Keratinocyte (primary cell): ENCODE measurements at regions not wholly inside any gene's neighbourhood (a gene's known extent, or its start where the extent isn't known, plus 50 kb on each side); places are given as distances from the start of the nearest gene placed in this dataset.

ENCODE experiments used
- DNase-seq: peaks from one replicate; pipeline ENCODE4 v3.0.0-alpha.2; 2011; ENCODE audit warnings: low read depth, missing footprints, low spot score
- FAIRE-seq: peaks from 2 replicates; lab custom pipeline; 2011; peaks lifted over from hg19 to GRCh38; lab: Jason Lieb, UNC
- H2AFZ ChIP-seq: 2 replicates; pipeline ENCODE4 v1.6.0; 2012; ENCODE audit warnings: low read length, control low read depth, inconsistent platforms; ENCODE audit not compliant: control insufficient read depth
- H3K27ac ChIP-seq: 2 replicates; pipeline ENCODE4 v1.5.1; 2011; ENCODE audit warnings: low read length; ENCODE audit not compliant: control insufficient read depth, insufficient read depth
- H3K27me3 ChIP-seq: 3 replicates; pipeline ENCODE4 v1.6.0; 2011; ENCODE audit warnings: low read length; ENCODE audit not compliant: control insufficient read depth, insufficient read depth; ENCODE audit errors: extremely low read depth
- H3K36me3 ChIP-seq, 2 experiments: 2 replicates in 1 of 2; 3 replicates in 1 of 2; pipeline ENCODE4 v1.5.1; 2011; ENCODE audit warnings: low read length in 2 of 2, mild to moderate bottlenecking in 1 of 2; ENCODE audit not compliant: control insufficient read depth in 2 of 2, insufficient read depth in 2 of 2; ENCODE audit errors: extremely low read depth in 1 of 2
- H3K4me1 ChIP-seq: 3 replicates; pipeline ENCODE4 v1.5.1; 2011; ENCODE audit warnings: low read length; ENCODE audit not compliant: control insufficient read depth, insufficient read depth; ENCODE audit errors: extremely low read depth
- H3K4me2 ChIP-seq: 3 replicates; pipeline ENCODE4 v1.6.0; 2011; ENCODE audit warnings: low read depth, low read length; ENCODE audit not compliant: control insufficient read depth, insufficient read depth; ENCODE audit errors: extremely low read depth
- H3K4me3 ChIP-seq, 3 experiments: fragments of 200-600 bp in 1 of 3; sonication (generic) in 1 of 3; 2 replicates in 2 of 3; 3 replicates in 1 of 3; pipeline ENCODE4 v1.5.1; 2011 to 2016; ENCODE audit warnings: low read length in 3 of 3, mild to moderate bottlenecking in 3 of 3, control low read depth in 2 of 3, inconsistent platforms in 1 of 3, low read depth in 1 of 3, mixed read lengths in 1 of 3, mixed run types in 1 of 3, moderate library complexity in 1 of 3; ENCODE audit not compliant: control insufficient read depth in 2 of 3, insufficient read depth in 2 of 3; ENCODE audit errors: extremely low read depth in 1 of 3
- H3K79me2 ChIP-seq: 2 replicates; pipeline ENCODE4 v1.6.0; 2012; ENCODE audit warnings: low read length; ENCODE audit not compliant: control insufficient read depth, insufficient read depth
- H3K9ac ChIP-seq: 3 replicates; pipeline ENCODE4 v1.6.0; 2011; ENCODE audit warnings: low read length; ENCODE audit not compliant: control insufficient read depth, insufficient read depth; ENCODE audit errors: extremely low read depth
- H3K9me1 ChIP-seq: 3 replicates; pipeline ENCODE4 v1.6.0; 2011; ENCODE audit warnings: low read length; ENCODE audit not compliant: control insufficient read depth, insufficient read depth; ENCODE audit errors: extremely low read depth
- H3K9me3 ChIP-seq: 2 replicates; pipeline ENCODE4 v1.5.1; 2012; ENCODE audit warnings: low read depth, low read length; ENCODE audit not compliant: control insufficient read depth
- H4K20me1 ChIP-seq: 3 replicates; pipeline ENCODE4 v1.6.0; 2011; ENCODE audit warnings: low read length; ENCODE audit not compliant: control insufficient read depth, insufficient read depth; ENCODE audit errors: extremely low read depth
- EZH2 ChIP-seq: IDR thresholded peaks from one replicate; pipeline ENCODE4 v1.6.1; 2012; ENCODE audit warnings: inconsistent platforms, mild to moderate bottlenecking, low read length, moderate library complexity
- dilution Hi-C: fragments of 300-500 bp; cut with MboI; formaldehyde crosslinking; loops from one replicate; pipeline ENCODE4 v1.7.0; 2020; ENCODE audit warnings: low sequenced_read_pairs; ENCODE audit not compliant: extremely low pct_ligation_motif_present
- TF ChIP-seq, protein P1 (sequence below), 3 experiments: IDR thresholded peaks in 1 of 3; conservative IDR thresholded peaks in 1 of 3; optimal IDR thresholded peaks in 1 of 3; 2 replicates in 2 of 3; 3 replicates in 1 of 3; pipeline versions ENCODE3 to v1.5.1; 2011; ENCODE audit warnings: low read length in 3 of 3, mild to moderate bottlenecking in 3 of 3, moderate library complexity in 2 of 3, control low read depth in 1 of 3, inconsistent platforms in 1 of 3; ENCODE audit not compliant: insufficient read depth in 2 of 3; ENCODE audit errors: extremely low read depth in 1 of 3

DNA sequence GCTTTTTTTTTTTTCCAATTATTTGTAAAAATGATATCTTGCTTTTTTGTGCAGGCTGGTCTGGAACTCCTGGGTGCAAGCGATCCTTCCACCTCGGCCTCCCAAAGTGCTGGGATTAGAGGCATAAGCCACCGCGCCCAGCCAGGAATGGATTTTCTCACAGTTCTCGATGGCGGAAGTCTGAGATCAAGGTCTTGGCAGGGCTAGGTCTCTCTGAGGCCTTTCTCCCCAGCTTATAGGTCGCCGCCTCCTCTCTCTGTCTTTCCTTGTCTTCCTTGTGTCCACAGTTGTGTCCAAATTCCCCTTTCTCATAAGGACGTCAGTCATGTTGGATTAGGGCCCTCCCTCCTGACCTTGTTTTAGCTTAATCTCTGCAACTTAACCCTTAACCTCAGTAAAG, 200.5 kb downstream of the UQCRFS1 start:
- Histone ChIP-seq H3K4me3 (no peak overlapping the region), H3K4me1 (no peaks in the 10 kb centered on the region), H3K27ac (no peak overlapping the region), H3K27me3 (no peaks in the 10 kb centered on the region), H3K9me3 (no peaks in the 10 kb centered on the region), H4K20me1 (no peaks in the 10 kb centered on the region), H3K4me2 (no peak overlapping the region), H3K9ac (no peak overlapping the region), H3K9me1 (no peaks in the 10 kb centered on the region), H3K36me3 (no peaks in the 10 kb centered on the region), H3K79me2 (no peaks in the 10 kb centered on the region), H2AFZ (no peak overlapping the region)
- no peak for DNase-seq
- dilution Hi-C loops = no loop called here
- no peak for TF ChIP-seq EZH2
- TF ChIP-seq, protein P1, sequence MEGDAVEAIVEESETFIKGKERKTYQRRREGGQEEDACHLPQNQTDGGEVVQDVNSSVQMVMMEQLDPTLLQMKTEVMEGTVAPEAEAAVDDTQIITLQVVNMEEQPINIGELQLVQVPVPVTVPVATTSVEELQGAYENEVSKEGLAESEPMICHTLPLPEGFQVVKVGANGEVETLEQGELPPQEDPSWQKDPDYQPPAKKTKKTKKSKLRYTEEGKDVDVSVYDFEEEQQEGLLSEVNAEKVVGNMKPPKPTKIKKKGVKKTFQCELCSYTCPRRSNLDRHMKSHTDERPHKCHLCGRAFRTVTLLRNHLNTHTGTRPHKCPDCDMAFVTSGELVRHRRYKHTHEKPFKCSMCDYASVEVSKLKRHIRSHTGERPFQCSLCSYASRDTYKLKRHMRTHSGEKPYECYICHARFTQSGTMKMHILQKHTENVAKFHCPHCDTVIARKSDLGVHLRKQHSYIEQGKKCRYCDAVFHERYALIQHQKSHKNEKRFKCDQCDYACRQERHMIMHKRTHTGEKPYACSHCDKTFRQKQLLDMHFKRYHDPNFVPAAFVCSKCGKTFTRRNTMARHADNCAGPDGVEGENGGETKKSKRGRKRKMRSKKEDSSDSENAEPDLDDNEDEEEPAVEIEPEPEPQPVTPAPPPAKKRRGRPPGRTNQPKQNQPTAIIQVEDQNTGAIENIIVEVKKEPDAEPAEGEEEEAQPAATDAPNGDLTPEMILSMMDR (optimal IDR thresholded peaks at IDR 0.05 in 1 of 3, IDR thresholded peaks at IDR 0.05 in 1 of 3, conservative IDR thresholded peaks at IDR 0.05 in 1 of 3; ENCODE audit: extremely low read depth in 1 of 3, insufficient read depth in 2 of 3, low read length in 3 of 3) = no peak
- no peak for FAIRE-seq

DNA sequence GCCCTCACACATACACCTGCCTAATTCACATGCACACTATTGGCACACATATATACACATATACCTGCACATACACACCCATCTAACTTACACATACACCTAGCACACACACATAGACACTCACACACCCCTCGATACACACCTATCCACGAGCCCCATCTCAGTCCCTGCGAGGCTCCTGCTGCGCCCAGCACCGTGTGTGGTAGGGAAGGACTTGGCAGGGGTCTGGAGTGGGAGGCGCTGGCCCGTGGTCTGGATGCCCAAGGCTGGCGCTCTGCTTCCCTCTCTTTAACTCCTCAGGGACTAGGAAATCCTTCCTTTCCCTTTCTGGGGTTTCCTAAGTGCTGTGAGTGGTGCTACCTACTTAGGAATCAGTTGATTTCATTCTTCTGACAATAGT, 202.7 kb downstream of the UQCRFS1 start:
- Histone ChIP-seq H3K4me1 (no peaks in the 10 kb centered on the region), H3K36me3 (no peaks in the 10 kb centered on the region), H3K4me3 (no peak overlapping the region), H3K27ac (no peak overlapping the region), H3K9ac (no peak overlapping the region), H3K27me3 (no peaks in the 10 kb centered on the region), H2AFZ (no peak overlapping the region), H4K20me1 (no peaks in the 10 kb centered on the region), H3K79me2 (no peaks in the 10 kb centered on the region), H3K4me2 (no peak overlapping the region), H3K9me1 (no peaks in the 10 kb centered on the region), H3K9me3 (peaks cover 1% of the 10 kb centered on the region)
- dilution Hi-C loops = no loop called here
- no peak for DNase-seq
- TF ChIP-seq, protein P1 (optimal IDR thresholded peaks at IDR 0.05 in 1 of 3, IDR thresholded peaks at IDR 0.05 in 1 of 3, conservative IDR thresholded peaks at IDR 0.05 in 1 of 3; ENCODE audit: extremely low read depth in 1 of 3, insufficient read depth in 2 of 3, low read length in 3 of 3) = no peak
- TF ChIP-seq EZH2 = no peak
- no peak for FAIRE-seq
